ENCODE measurements at regions not wholly inside any gene's neighbourhood (a gene's known extent, or its start where the extent isn't known, plus 50 kb on each side); places are given as distances from the start of the nearest gene placed in this dataset.

- TF ChIP-seq CTCF (IDR thresholded peaks at IDR 0.05) (no peak), POLR2A (IDR thresholded peaks at IDR 0.05) (no peak)
Observed at GRCh38 chr7:73936967-73937366, 76.0 kb downstream of the TMEM270 start.
